ENCODE measurements at regions not wholly inside any gene's neighbourhood (a gene's known extent, or its start where the extent isn't known, plus 50 kb on each side); places are given as distances from the start of the nearest gene placed in this dataset.
"Not testable (repeated sequence)": the region's sequence is repeated elsewhere in the genome, so short reads cannot be mapped to it uniquely, and the experiment has no call there.

- TF ChIP-seq, protein P1, sequence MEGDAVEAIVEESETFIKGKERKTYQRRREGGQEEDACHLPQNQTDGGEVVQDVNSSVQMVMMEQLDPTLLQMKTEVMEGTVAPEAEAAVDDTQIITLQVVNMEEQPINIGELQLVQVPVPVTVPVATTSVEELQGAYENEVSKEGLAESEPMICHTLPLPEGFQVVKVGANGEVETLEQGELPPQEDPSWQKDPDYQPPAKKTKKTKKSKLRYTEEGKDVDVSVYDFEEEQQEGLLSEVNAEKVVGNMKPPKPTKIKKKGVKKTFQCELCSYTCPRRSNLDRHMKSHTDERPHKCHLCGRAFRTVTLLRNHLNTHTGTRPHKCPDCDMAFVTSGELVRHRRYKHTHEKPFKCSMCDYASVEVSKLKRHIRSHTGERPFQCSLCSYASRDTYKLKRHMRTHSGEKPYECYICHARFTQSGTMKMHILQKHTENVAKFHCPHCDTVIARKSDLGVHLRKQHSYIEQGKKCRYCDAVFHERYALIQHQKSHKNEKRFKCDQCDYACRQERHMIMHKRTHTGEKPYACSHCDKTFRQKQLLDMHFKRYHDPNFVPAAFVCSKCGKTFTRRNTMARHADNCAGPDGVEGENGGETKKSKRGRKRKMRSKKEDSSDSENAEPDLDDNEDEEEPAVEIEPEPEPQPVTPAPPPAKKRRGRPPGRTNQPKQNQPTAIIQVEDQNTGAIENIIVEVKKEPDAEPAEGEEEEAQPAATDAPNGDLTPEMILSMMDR (IDR thresholded peaks at IDR 0.05) = not testable (repeated sequence)
- TF ChIP-seq, protein P2, sequence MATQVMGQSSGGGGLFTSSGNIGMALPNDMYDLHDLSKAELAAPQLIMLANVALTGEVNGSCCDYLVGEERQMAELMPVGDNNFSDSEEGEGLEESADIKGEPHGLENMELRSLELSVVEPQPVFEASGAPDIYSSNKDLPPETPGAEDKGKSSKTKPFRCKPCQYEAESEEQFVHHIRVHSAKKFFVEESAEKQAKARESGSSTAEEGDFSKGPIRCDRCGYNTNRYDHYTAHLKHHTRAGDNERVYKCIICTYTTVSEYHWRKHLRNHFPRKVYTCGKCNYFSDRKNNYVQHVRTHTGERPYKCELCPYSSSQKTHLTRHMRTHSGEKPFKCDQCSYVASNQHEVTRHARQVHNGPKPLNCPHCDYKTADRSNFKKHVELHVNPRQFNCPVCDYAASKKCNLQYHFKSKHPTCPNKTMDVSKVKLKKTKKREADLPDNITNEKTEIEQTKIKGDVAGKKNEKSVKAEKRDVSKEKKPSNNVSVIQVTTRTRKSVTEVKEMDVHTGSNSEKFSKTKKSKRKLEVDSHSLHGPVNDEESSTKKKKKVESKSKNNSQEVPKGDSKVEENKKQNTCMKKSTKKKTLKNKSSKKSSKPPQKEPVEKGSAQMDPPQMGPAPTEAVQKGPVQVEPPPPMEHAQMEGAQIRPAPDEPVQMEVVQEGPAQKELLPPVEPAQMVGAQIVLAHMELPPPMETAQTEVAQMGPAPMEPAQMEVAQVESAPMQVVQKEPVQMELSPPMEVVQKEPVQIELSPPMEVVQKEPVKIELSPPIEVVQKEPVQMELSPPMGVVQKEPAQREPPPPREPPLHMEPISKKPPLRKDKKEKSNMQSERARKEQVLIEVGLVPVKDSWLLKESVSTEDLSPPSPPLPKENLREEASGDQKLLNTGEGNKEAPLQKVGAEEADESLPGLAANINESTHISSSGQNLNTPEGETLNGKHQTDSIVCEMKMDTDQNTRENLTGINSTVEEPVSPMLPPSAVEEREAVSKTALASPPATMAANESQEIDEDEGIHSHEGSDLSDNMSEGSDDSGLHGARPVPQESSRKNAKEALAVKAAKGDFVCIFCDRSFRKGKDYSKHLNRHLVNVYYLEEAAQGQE (IDR thresholded peaks at IDR 0.05) = not testable (repeated sequence)
- not testable (repeated sequence) for TF ChIP-seq RAD21 (conservative IDR thresholded peaks at IDR 0.05 in 1 of 2, IDR thresholded peaks at IDR 0.05 in 1 of 2); PBX3 (IDR thresholded peaks at IDR 0.05); POLR2A (IDR thresholded peaks at IDR 0.05; ENCODE audit: low read length)
Measured at GRCh38 chr2:193833895-193834294, 1639.2 kb upstream of the TMEFF2 start.
